ENCODE measurements at regions not wholly inside any gene's neighbourhood (a gene's known extent, or its start where the extent isn't known, plus 50 kb on each side); places are given as distances from the start of the nearest gene placed in this dataset.

DNA sequence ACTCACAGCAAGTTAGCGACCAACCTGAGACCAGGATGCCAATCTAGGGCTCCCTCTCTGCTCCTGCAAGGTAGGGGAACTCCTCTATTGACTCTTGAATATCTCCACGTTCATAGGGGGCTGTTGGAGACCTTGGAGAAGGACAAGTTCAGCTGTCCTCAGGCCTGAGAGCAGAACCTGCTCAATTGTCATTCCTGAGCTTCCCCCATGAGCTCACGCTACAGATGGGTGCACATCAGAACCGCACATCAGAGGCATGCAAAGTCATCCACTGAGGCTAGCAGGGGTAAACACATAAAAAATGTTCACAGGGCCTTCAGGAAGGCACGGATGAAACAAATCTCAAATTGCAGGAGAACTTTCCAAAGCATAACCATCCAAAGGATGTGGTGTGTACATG, 168.8 kb upstream of the ZNF507 start:
- H4K20me1 ChIP-seq (ENCODE audit: insufficient read depth, low read length) = no peaks in the 10 kb centered on the region
- no TSS peak for BruUV-seq (replicated peaks)
- no peak for ATAC-seq (ENCODE audit: low read depth)
- no peaks in the 10 kb centered on the region for H3K79me1 ChIP-seq (ENCODE audit: low read depth in 1 of 2, low read length in 2 of 2)
- no peak overlapping the region for H3K18ac ChIP-seq (ENCODE audit: low read depth, low read length)
- no peaks in the 10 kb centered on the region for H3K9me1 ChIP-seq (ENCODE audit: insufficient read depth, low read length)
- H2BK120ac ChIP-seq (ENCODE audit: low read depth, low read length) = no peak overlapping the region
- no peak overlapping the region for H3K23ac ChIP-seq (ENCODE audit: low read depth, low read length)
- H2BK5ac ChIP-seq (ENCODE audit: low read depth, low read length, poor library complexity, severe bottlenecking) = no peak overlapping the region
- DNase-seq = no peak
- no peak overlapping the region for H3K14ac ChIP-seq (replicated peaks; ENCODE audit: low read depth, low read length)
- H2AK9ac ChIP-seq (replicated peaks; ENCODE audit: low read depth, low read length, poor library complexity) = no peak overlapping the region
- H3K9ac ChIP-seq (ENCODE audit: low read depth, low read length) = no peak overlapping the region
- no peaks in the 10 kb centered on the region for H3K27me3 ChIP-seq (ENCODE audit: control insufficient read depth, insufficient read depth, low read length)
- TF ChIP-seq MXI1 (IDR thresholded peaks at IDR 0.05; ENCODE audit: borderline replicate concordance, low read depth, low read length) (no peak), MAZ (IDR thresholded peaks at IDR 0.05; ENCODE audit: borderline replicate concordance, low read depth, low read length) (no peak), NFE2L2 (IDR thresholded peaks at IDR 0.05; ENCODE audit: low read depth, low read length) (no peak), CEBPB (IDR thresholded peaks at IDR 0.05; ENCODE audit: low read depth, low read length) (no peak), FOS (IDR thresholded peaks at IDR 0.05; ENCODE audit: low read depth, low read length) (no peak), MAFK (IDR thresholded peaks at IDR 0.05; ENCODE audit: low read depth, low read length) (no peak), RFX5 (IDR thresholded peaks at IDR 0.05; ENCODE audit: low read depth, low read length) (no peak), RCOR1 (IDR thresholded peaks at IDR 0.05; ENCODE audit: insufficient replicate concordance, low read length) (no peak), RAD21 (IDR thresholded peaks at IDR 0.05; ENCODE audit: low read length) (no peak), BHLHE40 (IDR thresholded peaks at IDR 0.05; ENCODE audit: low read depth, low read length) (no peak), POLR2A (IDR thresholded peaks at IDR 0.05; ENCODE audit: low read depth, low read length) (no peak), SMC3 (IDR thresholded peaks at IDR 0.05; ENCODE audit: low read depth, low read length) (no peak)
- TF ChIP-seq, protein P1, sequence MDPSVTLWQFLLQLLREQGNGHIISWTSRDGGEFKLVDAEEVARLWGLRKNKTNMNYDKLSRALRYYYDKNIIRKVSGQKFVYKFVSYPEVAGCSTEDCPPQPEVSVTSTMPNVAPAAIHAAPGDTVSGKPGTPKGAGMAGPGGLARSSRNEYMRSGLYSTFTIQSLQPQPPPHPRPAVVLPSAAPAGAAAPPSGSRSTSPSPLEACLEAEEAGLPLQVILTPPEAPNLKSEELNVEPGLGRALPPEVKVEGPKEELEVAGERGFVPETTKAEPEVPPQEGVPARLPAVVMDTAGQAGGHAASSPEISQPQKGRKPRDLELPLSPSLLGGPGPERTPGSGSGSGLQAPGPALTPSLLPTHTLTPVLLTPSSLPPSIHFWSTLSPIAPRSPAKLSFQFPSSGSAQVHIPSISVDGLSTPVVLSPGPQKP (IDR thresholded peaks at IDR 0.05; ENCODE audit: borderline replicate concordance, low read depth, low read length) = no peak
- TF ChIP-seq, protein P2, sequence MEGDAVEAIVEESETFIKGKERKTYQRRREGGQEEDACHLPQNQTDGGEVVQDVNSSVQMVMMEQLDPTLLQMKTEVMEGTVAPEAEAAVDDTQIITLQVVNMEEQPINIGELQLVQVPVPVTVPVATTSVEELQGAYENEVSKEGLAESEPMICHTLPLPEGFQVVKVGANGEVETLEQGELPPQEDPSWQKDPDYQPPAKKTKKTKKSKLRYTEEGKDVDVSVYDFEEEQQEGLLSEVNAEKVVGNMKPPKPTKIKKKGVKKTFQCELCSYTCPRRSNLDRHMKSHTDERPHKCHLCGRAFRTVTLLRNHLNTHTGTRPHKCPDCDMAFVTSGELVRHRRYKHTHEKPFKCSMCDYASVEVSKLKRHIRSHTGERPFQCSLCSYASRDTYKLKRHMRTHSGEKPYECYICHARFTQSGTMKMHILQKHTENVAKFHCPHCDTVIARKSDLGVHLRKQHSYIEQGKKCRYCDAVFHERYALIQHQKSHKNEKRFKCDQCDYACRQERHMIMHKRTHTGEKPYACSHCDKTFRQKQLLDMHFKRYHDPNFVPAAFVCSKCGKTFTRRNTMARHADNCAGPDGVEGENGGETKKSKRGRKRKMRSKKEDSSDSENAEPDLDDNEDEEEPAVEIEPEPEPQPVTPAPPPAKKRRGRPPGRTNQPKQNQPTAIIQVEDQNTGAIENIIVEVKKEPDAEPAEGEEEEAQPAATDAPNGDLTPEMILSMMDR (conservative IDR thresholded peaks at IDR 0.05; ENCODE audit: low read depth, low read length) = no peak
- TF ChIP-seq, protein P3, sequence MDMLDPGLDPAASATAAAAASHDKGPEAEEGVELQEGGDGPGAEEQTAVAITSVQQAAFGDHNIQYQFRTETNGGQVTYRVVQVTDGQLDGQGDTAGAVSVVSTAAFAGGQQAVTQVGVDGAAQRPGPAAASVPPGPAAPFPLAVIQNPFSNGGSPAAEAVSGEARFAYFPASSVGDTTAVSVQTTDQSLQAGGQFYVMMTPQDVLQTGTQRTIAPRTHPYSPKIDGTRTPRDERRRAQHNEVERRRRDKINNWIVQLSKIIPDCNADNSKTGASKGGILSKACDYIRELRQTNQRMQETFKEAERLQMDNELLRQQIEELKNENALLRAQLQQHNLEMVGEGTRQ (IDR thresholded peaks at IDR 0.05; ENCODE audit: low read depth, low read length) = no peak
- H3K4me2 ChIP-seq (ENCODE audit: low read depth, low read length) = no peak overlapping the region
- no peak overlapping the region for H3K4me3 ChIP-seq (ENCODE audit: insufficient read depth, low read depth, low read length)
- no peaks in the 10 kb centered on the region; the same call in 1 of the 2 replicates for H3K9me3 ChIP-seq (ENCODE audit: control insufficient read depth, insufficient read depth, low read length)
- dilution Hi-C loops (cut with HindIII; ENCODE audit: low sequenced_read_pairs, unreplicated experiment) = no loop called here
- H3K56ac ChIP-seq (ENCODE audit: extremely low read depth, insufficient read depth, low read length) = no peak overlapping the region
- POLR2A ChIA-PET (ENCODE audit: unreplicated experiment) = no interaction called here
- no peak overlapping the region for H3K27ac ChIP-seq (ENCODE audit: insufficient read depth, low read length)
- 61% methylated on average over 2 of the region's 5 CpGs; no CpG with 5 or more reads in 1 of the 2 experiments for WGBS, 2 experiments (ENCODE audit: extremely low coverage in 2 of 2, insufficient read length in 1 of 2)
- in situ Hi-C loops (cut with MboI; ENCODE audit: low sequenced_read_pairs) = no loop called here
- no peak overlapping the region for H4K8ac ChIP-seq (ENCODE audit: low read depth in 2 of 2, low read length in 2 of 2)
- no peak overlapping the region for H2BK15ac ChIP-seq (ENCODE audit: low read depth, low read length)
- intact Hi-C loops (cut with micrococcal nuclease) = no loop called here
- no peaks in the 10 kb centered on the region for H3K36me3 ChIP-seq (ENCODE audit: control insufficient read depth, insufficient read depth, low read length)
- no peak overlapping the region for H2BK20ac ChIP-seq (ENCODE audit: low read depth, low read length)
- no peak overlapping the region for H4K91ac ChIP-seq (ENCODE audit: insufficient read depth, low read depth, low read length)
- no peaks in the 10 kb centered on the region for H3K4me1 ChIP-seq (ENCODE audit: control insufficient read depth, insufficient read depth, low read length)
- H4K5ac ChIP-seq (ENCODE audit: low read depth, low read length) = no peak overlapping the region
- H2AK5ac ChIP-seq (ENCODE audit: low read depth, low read length) = no peak overlapping the region
- H3K4ac ChIP-seq (ENCODE audit: low read depth, low read length) = no peak overlapping the region
- H2AFZ ChIP-seq (replicated peaks; ENCODE audit: low read length, poor library complexity) = no peak overlapping the region
- CTCF ChIA-PET = no interaction called here

Data from IMR-90 (cell line).